ENCODE measurements at regions not wholly inside any gene's neighbourhood (a gene's known extent, or its start where the extent isn't known, plus 50 kb on each side); places are given as distances from the start of the nearest gene placed in this dataset.

DNA sequence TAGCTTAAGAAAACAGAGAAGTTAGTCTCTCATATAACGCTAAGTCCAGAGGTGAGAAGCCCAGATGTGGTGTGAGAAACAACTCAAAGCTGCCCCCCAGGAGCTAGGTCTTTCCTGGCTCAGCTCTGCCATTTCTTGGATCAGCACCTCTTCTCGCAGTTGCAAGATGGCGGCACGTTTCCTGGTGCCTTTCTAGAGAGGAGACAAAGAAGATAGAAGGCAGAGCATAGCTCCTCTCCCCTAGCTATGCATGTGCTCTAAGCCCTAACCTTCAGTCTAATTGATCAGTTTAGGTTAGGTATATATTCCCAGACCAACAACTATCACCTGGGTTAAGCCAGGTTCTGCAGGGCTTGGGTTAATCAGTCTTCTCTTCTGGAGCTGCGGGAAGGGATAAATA, 119.5 kb upstream of the RAB12 start:
- H3K4me3 ChIP-seq, result no peak overlapping the region
- H3K4me1 ChIP-seq, result no peaks in the 10 kb centered on the region
- H3K36me3 ChIP-seq, result no peaks in the 10 kb centered on the region
- TF ChIP-seq, protein P1, sequence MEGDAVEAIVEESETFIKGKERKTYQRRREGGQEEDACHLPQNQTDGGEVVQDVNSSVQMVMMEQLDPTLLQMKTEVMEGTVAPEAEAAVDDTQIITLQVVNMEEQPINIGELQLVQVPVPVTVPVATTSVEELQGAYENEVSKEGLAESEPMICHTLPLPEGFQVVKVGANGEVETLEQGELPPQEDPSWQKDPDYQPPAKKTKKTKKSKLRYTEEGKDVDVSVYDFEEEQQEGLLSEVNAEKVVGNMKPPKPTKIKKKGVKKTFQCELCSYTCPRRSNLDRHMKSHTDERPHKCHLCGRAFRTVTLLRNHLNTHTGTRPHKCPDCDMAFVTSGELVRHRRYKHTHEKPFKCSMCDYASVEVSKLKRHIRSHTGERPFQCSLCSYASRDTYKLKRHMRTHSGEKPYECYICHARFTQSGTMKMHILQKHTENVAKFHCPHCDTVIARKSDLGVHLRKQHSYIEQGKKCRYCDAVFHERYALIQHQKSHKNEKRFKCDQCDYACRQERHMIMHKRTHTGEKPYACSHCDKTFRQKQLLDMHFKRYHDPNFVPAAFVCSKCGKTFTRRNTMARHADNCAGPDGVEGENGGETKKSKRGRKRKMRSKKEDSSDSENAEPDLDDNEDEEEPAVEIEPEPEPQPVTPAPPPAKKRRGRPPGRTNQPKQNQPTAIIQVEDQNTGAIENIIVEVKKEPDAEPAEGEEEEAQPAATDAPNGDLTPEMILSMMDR (IDR thresholded peaks at IDR 0.05 in 8 of 11, conservative IDR thresholded peaks at IDR 0.05 in 3 of 11), result no peak
- no peak for TF ChIP-seq POLR2AphosphoS5 (IDR thresholded peaks at IDR 0.05)
- no peak for TF ChIP-seq POLR2A (IDR thresholded peaks at IDR 0.05)
- no peaks in the 10 kb centered on the region for H3K27me3 ChIP-seq (replicated peaks in 1 of 7)
- H3K9me3 ChIP-seq, result no peaks in the 10 kb centered on the region
- H3K27ac ChIP-seq, result no peak overlapping the region
- no peak for DNase-seq
- intact Hi-C loops (cut with DNase I; ENCODE audit: low total_unique reads), result no loop called here
- 83 to 91% (median 90%) methylated on average over 5 of the region's 5 CpGs for WGBS, 5 donors

DNA sequence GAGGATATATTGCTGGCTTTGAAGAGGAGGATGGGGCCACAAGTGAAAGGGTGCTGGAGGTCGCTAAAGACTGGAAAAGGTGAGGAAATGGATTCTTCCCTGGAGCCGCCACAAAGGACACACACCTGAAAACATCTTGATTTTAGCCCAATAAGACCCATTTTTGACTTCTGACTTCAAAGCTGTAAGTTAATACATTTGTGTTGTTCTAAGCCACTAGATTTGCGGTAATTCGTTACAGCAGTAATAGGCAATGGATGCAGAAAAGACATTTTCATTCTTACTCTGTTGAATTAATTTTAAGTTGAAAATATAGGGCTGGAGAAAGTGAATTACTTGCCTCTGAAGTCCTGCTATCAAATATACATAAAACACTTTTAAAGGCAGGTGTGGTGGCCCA, 117.7 kb upstream of the RAB12 start:
- H3K4me1 ChIP-seq, result no peaks in the 10 kb centered on the region
- intact Hi-C loops (cut with DNase I; ENCODE audit: low total_unique reads), result no loop called here
- H3K4me3 ChIP-seq, result no peak overlapping the region
- no peaks in the 10 kb centered on the region for H3K27me3 ChIP-seq (replicated peaks in 1 of 7)
- no peak for DNase-seq
- H3K36me3 ChIP-seq, result no peaks in the 10 kb centered on the region
- no peak overlapping the region for H3K27ac ChIP-seq
- TF ChIP-seq POLR2AphosphoS5 (IDR thresholded peaks at IDR 0.05), result no peak
- no peak for TF ChIP-seq POLR2A (IDR thresholded peaks at IDR 0.05)
- TF ChIP-seq, protein P1 (IDR thresholded peaks at IDR 0.05 in 8 of 11, conservative IDR thresholded peaks at IDR 0.05 in 3 of 11), result no peak
- 66 to 88% (median 83%) methylated on average over 4 of the region's 4 CpGs for WGBS, 5 donors
- H3K9me3 ChIP-seq, result no peaks in the 10 kb centered on the region

DNA sequence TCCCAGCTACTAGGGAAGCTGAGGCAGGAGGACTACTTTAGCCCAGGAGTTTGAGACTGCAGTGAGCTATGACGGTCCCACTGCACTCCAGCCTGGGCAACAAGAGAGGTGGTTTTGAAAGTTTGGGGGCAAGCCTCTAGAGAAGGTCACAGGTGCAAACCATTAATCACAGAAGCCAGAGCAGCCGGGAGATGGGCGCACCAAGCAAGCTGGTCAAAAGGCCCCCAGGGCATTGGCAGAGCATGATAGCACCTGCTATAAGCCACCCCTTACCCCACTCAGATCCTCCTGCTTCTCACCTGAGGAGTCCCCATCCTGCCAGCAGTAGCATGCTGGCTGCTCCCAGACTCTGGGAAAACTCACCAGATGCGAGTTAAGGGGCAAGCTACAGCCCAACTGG, 116.1 kb upstream of the RAB12 start:
- Histone ChIP-seq H3K27ac (no peak overlapping the region), H3K36me3 (no peaks in the 10 kb centered on the region), H3K27me3 (replicated peaks in 1 of 7) (no peaks in the 10 kb centered on the region), H3K4me3 (no peak overlapping the region), H3K9me3 (no peaks in the 10 kb centered on the region), H3K4me1 (no peaks in the 10 kb centered on the region)
- no peak for TF ChIP-seq POLR2A (IDR thresholded peaks at IDR 0.05)
- TF ChIP-seq, protein P1 (IDR thresholded peaks at IDR 0.05 in 8 of 11, conservative IDR thresholded peaks at IDR 0.05 in 3 of 11), result no peak
- no peak for TF ChIP-seq POLR2AphosphoS5 (IDR thresholded peaks at IDR 0.05)
- intact Hi-C loops (cut with DNase I; ENCODE audit: low total_unique reads), result no loop called here
- WGBS, 5 donors, result 49 to 81% (median 75%) methylated on average over 2 to 4 of the region's 4 CpGs
- DNase-seq, result no peak

DNA sequence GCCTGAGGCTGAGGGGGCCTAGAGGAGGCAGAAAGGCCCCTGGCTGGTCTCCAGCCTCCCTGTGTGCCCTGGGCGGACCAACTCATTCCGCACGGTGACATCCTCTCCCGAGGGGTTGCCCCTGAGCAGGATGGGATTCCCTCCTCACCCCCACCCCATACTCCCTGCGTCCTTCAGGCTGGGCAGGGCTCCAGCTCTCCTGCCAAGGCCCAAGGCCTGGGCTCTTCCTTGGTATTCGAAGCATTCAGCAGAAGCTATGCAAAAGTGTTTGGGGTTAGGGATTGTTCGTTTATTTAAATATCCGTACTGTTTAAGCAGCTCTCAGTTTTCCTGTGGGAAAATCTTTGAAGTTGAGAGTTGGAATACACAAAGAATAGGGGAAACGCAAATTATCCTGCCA, 113.1 kb upstream of the RAB12 start:
- Histone ChIP-seq H3K4me1 (peaks cover 0 to 2% (median 0%) of the 10 kb centered on the region in 6 donors), H3K27ac (no peak overlapping the region), H3K36me3 (no peaks in the 10 kb centered on the region), H3K27me3 (replicated peaks in 1 of 7) (no peaks in the 10 kb centered on the region), H3K9me3 (no peaks in the 10 kb centered on the region), H3K4me3 (no peak overlapping the region)
- DNase-seq, result no peak
- WGBS, 5 donors, result 51 to 71% (median 61%) methylated on average over 9 of the region's 9 CpGs
- TF ChIP-seq POLR2A (IDR thresholded peaks at IDR 0.05) (no peak), POLR2AphosphoS5 (IDR thresholded peaks at IDR 0.05) (peak in 1 of 3 donors; percentile 22)
- intact Hi-C loops (cut with DNase I; ENCODE audit: low total_unique reads), result no loop called here

DNA sequence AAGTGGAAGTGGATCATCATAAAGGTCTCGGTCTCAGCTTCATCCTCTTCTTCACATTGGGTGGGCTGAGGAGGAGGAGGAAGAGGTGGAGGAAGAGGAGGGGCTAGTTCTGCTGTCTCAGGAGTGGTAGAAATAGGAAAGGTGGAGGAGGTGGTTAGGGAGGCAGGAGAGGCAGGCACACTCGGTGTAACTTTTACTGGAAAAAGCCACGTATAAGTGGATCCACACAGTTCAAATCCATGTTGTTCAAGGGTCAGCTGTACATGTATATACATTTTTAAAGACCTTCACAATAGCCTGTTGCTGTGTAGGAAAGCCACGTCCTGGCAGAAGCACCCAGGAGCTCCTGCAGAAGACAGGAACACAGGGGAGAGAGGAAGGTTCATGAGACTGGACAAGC, 110.3 kb upstream of the RAB12 start:
- Histone ChIP-seq H3K36me3 (no peaks in the 10 kb centered on the region), H3K4me3 (no peak overlapping the region), H3K27ac (no peak overlapping the region), H3K4me1 (peaks cover 0 to 2% (median 0%) of the 10 kb centered on the region in 6 donors), H3K27me3 (replicated peaks in 1 of 7) (no peaks in the 10 kb centered on the region), H3K9me3 (no peaks in the 10 kb centered on the region)
- intact Hi-C loops (cut with DNase I; ENCODE audit: low total_unique reads), result no loop called here
- DNase-seq, result no peak
- TF ChIP-seq, protein P1 (IDR thresholded peaks at IDR 0.05 in 8 of 11, conservative IDR thresholded peaks at IDR 0.05 in 3 of 11), result no peak
- no peak for TF ChIP-seq POLR2A (IDR thresholded peaks at IDR 0.05)
- no peak for TF ChIP-seq POLR2AphosphoS5 (IDR thresholded peaks at IDR 0.05)
- WGBS, 5 donors, result 87 to 93% (median 89%) methylated on average over 4 of the region's 4 CpGs
